CD4-positive, CD25-positive, alpha-beta regulatory T cell (primary cell): ENCODE measurements at regions not wholly inside any gene's neighbourhood (a gene's known extent, or its start where the extent isn't known, plus 50 kb on each side); places are given as distances from the start of the nearest gene placed in this dataset.

Source experiments
- ATAC-seq, 2 donors: fragments of 150-1000 bp; cut with Tn5 transposase; one replicate each; pipeline ENCODE4 v1.10.0; 2021; ENCODE audit warnings: low read depth in 2 of 2, moderate number of reproducible peaks in 2 of 2, moderate library complexity in 1 of 2
- DNase-seq, 3 donors: peaks; one replicate each; pipeline versions ENCODE4 v3.0.0 to v3.0.0-alpha.2; 2012 to 2022; ENCODE audit warnings: mixed read lengths in 1 of 3
- H3K27ac ChIP-seq: one replicate; pipeline ENCODE4 v1.7.0; 2013; ENCODE audit warnings: mild to moderate bottlenecking, low read length; ENCODE audit not compliant: insufficient read depth, poor library complexity, severe bottlenecking
- H3K27me3 ChIP-seq: one replicate; pipeline ENCODE4 v1.7.0; 2013; ENCODE audit warnings: low read length; ENCODE audit not compliant: control insufficient read depth, insufficient read depth
- H3K36me3 ChIP-seq: one replicate; pipeline ENCODE4 v1.7.0; 2013; ENCODE audit warnings: mild to moderate bottlenecking, low read length, moderate library complexity; ENCODE audit not compliant: control insufficient read depth, insufficient read depth
- H3K4me1 ChIP-seq: 2 replicates; pipeline ENCODE4 v1.7.0; 2013; ENCODE audit warnings: mild to moderate bottlenecking, low read length; ENCODE audit not compliant: insufficient read depth, control insufficient read depth, poor library complexity, severe bottlenecking
- H3K4me3 ChIP-seq: one replicate; pipeline ENCODE4 v1.7.0; 2013; ENCODE audit warnings: low read depth, mild to moderate bottlenecking, low read length, moderate library complexity
- H3K9me3 ChIP-seq, 2 experiments: 1 replicate in 1 of 2; 2 replicates in 1 of 2; pipeline ENCODE4 v1.7.0; 2013; ENCODE audit warnings: low read length in 2 of 2, mild to moderate bottlenecking in 1 of 2, moderate library complexity in 1 of 2; ENCODE audit not compliant: control insufficient read depth in 2 of 2
- H3K27ac Mint-ChIP-seq, 3 donors: one replicate each; pipeline ENCODE4 v1.8.0; 2020 to 2022; ENCODE audit warnings: mild to moderate bottlenecking in 3 of 3, mixed read lengths in 3 of 3, moderate library complexity in 2 of 3
- H3K27me3 Mint-ChIP-seq: one replicate; pipeline ENCODE4 v1.8.0; 2022; ENCODE audit warnings: mild to moderate bottlenecking, mixed read lengths
- H3K36me3 Mint-ChIP-seq: one replicate; pipeline ENCODE4 v1.8.0; 2020; ENCODE audit warnings: mixed read lengths
- H3K4me1 Mint-ChIP-seq, 4 donors: one replicate each; pipeline ENCODE4 v1.8.0; 2020 to 2022; ENCODE audit warnings: mixed read lengths in 4 of 4, mild to moderate bottlenecking in 1 of 4
- H3K4me3 Mint-ChIP-seq, 4 donors: one replicate each; pipeline ENCODE4 v1.8.0; 2020 to 2022; ENCODE audit warnings: mild to moderate bottlenecking in 4 of 4, mixed read lengths in 4 of 4, moderate library complexity in 3 of 4
- H3K9me3 Mint-ChIP-seq, 7 donors: one replicate each; pipeline ENCODE4 v1.8.0; 2020 to 2022; ENCODE audit warnings: mixed read lengths in 7 of 7, mild to moderate bottlenecking in 3 of 7, moderate library complexity in 2 of 7

- Histone ChIP-seq H3K27ac (no peak overlapping the region), H3K27me3 (no peaks in the 10 kb centered on the region), H3K4me1 (no peaks in the 10 kb centered on the region), H3K4me3 (no peak overlapping the region), H3K9me3 (no peaks in the 10 kb centered on the region), H3K36me3 (no peaks in the 10 kb centered on the region)
- Mint-ChIP-seq H3K36me3 (no peaks in the 10 kb centered on the region), H3K4me3 (no peak overlapping the region), H3K9me3 (peaks cover 0 to 2% (median 0%) of the 10 kb centered on the region in 7 donors), H3K4me1 (no peaks in the 10 kb centered on the region), H3K27ac (no peak overlapping the region), H3K27me3 (no peaks in the 10 kb centered on the region)
- peak in 1 of 3 donors; percentile 31 for DNase-seq
- ATAC-seq, result no peak
These were observed 91.9 kb upstream of the CDH4 start for GRCh38 chr20:61159957-61160686.

- Mint-ChIP-seq H3K4me1 (no peaks in the 10 kb centered on the region), H3K4me3 (no peak overlapping the region), H3K9me3 (peaks cover 0 to 2% (median 0%) of the 10 kb centered on the region in 7 donors), H3K27ac (no peak overlapping the region), H3K36me3 (no peaks in the 10 kb centered on the region), H3K27me3 (no peaks in the 10 kb centered on the region)
- H3K4me1 ChIP-seq, result no peaks in the 10 kb centered on the region
- H3K9me3 ChIP-seq, result no peaks in the 10 kb centered on the region
- no peak for ATAC-seq
- H3K4me3 ChIP-seq, result no peak overlapping the region
- H3K27me3 ChIP-seq, result no peaks in the 10 kb centered on the region
- no peaks in the 10 kb centered on the region for H3K36me3 ChIP-seq
- no peak overlapping the region for H3K27ac ChIP-seq
- DNase-seq, result no peak
These were observed 90.2 kb upstream of the CDH4 start for GRCh38 chr20:61161726-61162390.

- Mint-ChIP-seq H3K36me3 (no peaks in the 10 kb centered on the region), H3K4me3 (no peak overlapping the region), H3K9me3 (peaks cover 0 to 2% (median 0%) of the 10 kb centered on the region in 7 donors), H3K27me3 (no peaks in the 10 kb centered on the region), H3K4me1 (no peaks in the 10 kb centered on the region), H3K27ac (no peak overlapping the region)
- H3K27ac ChIP-seq, result no peak overlapping the region
- H3K36me3 ChIP-seq, result no peaks in the 10 kb centered on the region
- no peaks in the 10 kb centered on the region for H3K27me3 ChIP-seq
- no peaks in the 10 kb centered on the region for H3K4me1 ChIP-seq
- no peak for ATAC-seq
- no peaks in the 10 kb centered on the region for H3K9me3 ChIP-seq
- no peak for DNase-seq
- no peak overlapping the region for H3K4me3 ChIP-seq
These were observed 89.6 kb upstream of the CDH4 start for GRCh38 chr20:61162451-61162850.

- Mint-ChIP-seq H3K9me3 (peaks cover 0 to 2% (median 0%) of the 10 kb centered on the region in 7 donors), H3K4me1 (no peaks in the 10 kb centered on the region), H3K27ac (no peak overlapping the region), H3K27me3 (no peaks in the 10 kb centered on the region), H3K4me3 (no peak overlapping the region), H3K36me3 (no peaks in the 10 kb centered on the region)
- Histone ChIP-seq H3K4me3 (no peak overlapping the region), H3K36me3 (no peaks in the 10 kb centered on the region), H3K27ac (no peak overlapping the region), H3K9me3 (no peaks in the 10 kb centered on the region), H3K27me3 (no peaks in the 10 kb centered on the region), H3K4me1 (no peaks in the 10 kb centered on the region)
- DNase-seq (no peak), ATAC-seq (no peak)
These were observed 89.0 kb upstream of the CDH4 start for GRCh38 chr20:61163031-61163430.

- H3K4me3 Mint-ChIP-seq, result no peak overlapping the region
- no peaks in the 10 kb centered on the region for H3K9me3 ChIP-seq
- H3K36me3 ChIP-seq, result no peaks in the 10 kb centered on the region
- no peaks in the 10 kb centered on the region for H3K27me3 Mint-ChIP-seq
- H3K36me3 Mint-ChIP-seq, result no peaks in the 10 kb centered on the region
- no peaks in the 10 kb centered on the region for H3K4me1 Mint-ChIP-seq
- H3K4me1 ChIP-seq, result no peaks in the 10 kb centered on the region
- no peak overlapping the region for H3K27ac ChIP-seq
- H3K9me3 Mint-ChIP-seq, result peaks cover 0 to 1% (median 0%) of the 10 kb centered on the region in 7 donors
- ATAC-seq (no peak), DNase-seq (no peak)
- peaks cover 2% of the 10 kb centered on the region for H3K27me3 ChIP-seq
- H3K4me3 ChIP-seq, result no peak overlapping the region
- no peak overlapping the region for H3K27ac Mint-ChIP-seq
These were observed 85.7 kb upstream of the CDH4 start for GRCh38 chr20:61166324-61166723.

- peaks cover 0 to 1% (median 0%) of the 10 kb centered on the region in 7 donors for H3K9me3 Mint-ChIP-seq
- no peak overlapping the region for H3K4me3 ChIP-seq
- no peak overlapping the region for H3K27ac ChIP-seq
- ATAC-seq (no peak), DNase-seq (no peak)
- no peaks in the 10 kb centered on the region for H3K9me3 ChIP-seq
- no peaks in the 10 kb centered on the region for H3K4me1 ChIP-seq
- no peak overlapping the region for H3K27ac Mint-ChIP-seq
- H3K36me3 Mint-ChIP-seq, result no peaks in the 10 kb centered on the region
- no peaks in the 10 kb centered on the region for H3K27me3 Mint-ChIP-seq
- H3K36me3 ChIP-seq, result no peaks in the 10 kb centered on the region
- H3K4me1 Mint-ChIP-seq, result no peaks in the 10 kb centered on the region
- peaks cover 2% of the 10 kb centered on the region for H3K27me3 ChIP-seq
- no peak overlapping the region for H3K4me3 Mint-ChIP-seq
These were observed 83.5 kb upstream of the CDH4 start for GRCh38 chr20:61168605-61169004.

GRCh38 chr20:61169874-61170273 is 82.2 kb upstream of the CDH4 start:
- H3K36me3 ChIP-seq, result no peaks in the 10 kb centered on the region
- peaks cover 0 to 1% (median 0%) of the 10 kb centered on the region in 7 donors for H3K9me3 Mint-ChIP-seq

More at GRCh38 chr20:61169874-61170273, 82.2 kb upstream of the CDH4 start:
- Mint-ChIP-seq H3K27me3 (no peaks in the 10 kb centered on the region), H3K36me3 (no peaks in the 10 kb centered on the region), H3K27ac (no peak overlapping the region), H3K4me3 (no peak overlapping the region), H3K4me1 (no peaks in the 10 kb centered on the region)
- Histone ChIP-seq H3K9me3 (no peaks in the 10 kb centered on the region), H3K4me3 (no peak overlapping the region), H3K27me3 (peaks cover 2% of the 10 kb centered on the region), H3K27ac (no peak overlapping the region), H3K4me1 (no peaks in the 10 kb centered on the region)
- ATAC-seq (no peak), DNase-seq (no peak)
